A549 (cell line): ENCODE measurements at regions not wholly inside any gene's neighbourhood (a gene's known extent, or its start where the extent isn't known, plus 50 kb on each side); places are given as distances from the start of the nearest gene placed in this dataset.
A peak's percentile ranks its signal among the peaks of the same experiment; 100 is the strongest.

Source experiments
- ATAC-seq, 2 experiments: fragments of 200-7000 bp in 1 of 2; fragments of >200 bp in 1 of 2; cut with Nextera tagmentation in 1 of 2; cut with Tn5 transposase in 1 of 2; 3 replicates each; pipeline versions ENCODE4 v1.8.0 to v1.9.1; 2018 to 2020; ENCODE audit warnings: mild to moderate bottlenecking in 1 of 2, moderate library complexity in 1 of 2
- CTCF ChIA-PET: fragments of 300-600 bp; sonication (Branson Sonifier 250); formaldehyde crosslinking; extraction: SDS; loops from one replicate; lab custom pipeline; 2021; ENCODE audit warnings: antibody characterized with exemption, inconsistent platforms; lab: Yijun Ruan, JAX
- POLR2A ChIA-PET: fragments of 350-600 bp; formaldehyde crosslinking; extraction: SDS; loops from one replicate; lab custom pipeline; 2021; ENCODE audit warnings: antibody characterized with exemption, inconsistent platforms; lab: Yijun Ruan, JAX
- DNase-seq, 2 experiments: peaks; one replicate each; pipeline versions ENCODE4 v3.0.0 to v3.0.0-alpha.2; 2011 to 2016; ENCODE audit warnings: low read depth in 1 of 2, low spot score in 1 of 2
- FAIRE-seq: peaks from 2 replicates; lab custom pipeline; 2011; peaks lifted over from hg19 to GRCh38; lab: Jason Lieb, UNC
- H3K27ac ChIP-seq, 2 experiments: fragments of >200 bp; sonication (Bioruptor Twin); formaldehyde crosslinking; 3 replicates each; pipeline ENCODE4 v1.5.1; 2016 to 2017
- H3K4me1 ChIP-seq: fragments of >200 bp; sonication (Bioruptor Twin); formaldehyde crosslinking; 3 replicates; pipeline ENCODE4 v1.6.1; 2016
- H3K4me2 ChIP-seq: fragments of >200 bp; sonication (Bioruptor Twin); formaldehyde crosslinking; 3 replicates; pipeline ENCODE4 v1.6.1; 2016
- H3K4me3 ChIP-seq: fragments of >200 bp; sonication (Bioruptor Twin); formaldehyde crosslinking; 3 replicates; pipeline ENCODE4 v1.5.1; 2016
- H3K9me3 ChIP-seq: fragments of >200 bp; sonication (Bioruptor Twin); formaldehyde crosslinking; 3 replicates; pipeline ENCODE4 v1.6.1; 2016
- CEBPB ChIP-seq, 2 experiments: fragments of >200 bp in 1 of 2; sonication (Bioruptor Twin) in 1 of 2; formaldehyde crosslinking in 1 of 2; IDR thresholded peaks; 2 replicates each; pipeline ENCODE4 v1.6.1; 2012 to 2016
- EHF ChIP-seq: fragments of 250-450 bp; sonication (Bioruptor Pico); IDR thresholded peaks from 2 replicates; pipeline ENCODE4 v1.5.0; 2020; ENCODE audit warnings: mild to moderate bottlenecking
- EHMT2 ChIP-seq: fragments of 200-600 bp; sonication (generic); IDR thresholded peaks from 2 replicates; pipeline ENCODE4 v1.6.1; 2016; ENCODE audit warnings: antibody characterized with exemption, low read depth, mild to moderate bottlenecking, moderate library complexity
- EP300 ChIP-seq, 2 experiments: fragments of >200 bp; sonication (Bioruptor Twin); formaldehyde crosslinking; IDR thresholded peaks; 2 replicates in 1 of 2; 3 replicates in 1 of 2; pipeline ENCODE4 v1.6.1; 2016 to 2017
- FOSL2 ChIP-seq, 2 experiments: fragments of 450-650 bp in 1 of 2; fragments of >200 bp in 1 of 2; sonication (Bioruptor Twin) in 1 of 2; formaldehyde crosslinking; IDR thresholded peaks; 2 replicates each; pipeline versions ENCODE4 v1.5.0 to v1.6.1; 2016 to 2020; ENCODE audit warnings: mild to moderate bottlenecking in 1 of 2, moderate library complexity in 1 of 2
- FOXS1 ChIP-seq: fragments of 250-450 bp; sonication (Bioruptor Pico); IDR thresholded peaks from 2 replicates; pipeline ENCODE4 v1.5.0; 2020; ENCODE audit warnings: mild to moderate bottlenecking, moderate library complexity
- GATA3 ChIP-seq: IDR thresholded peaks from 2 replicates; pipeline ENCODE4 v1.6.1; 2012; ENCODE audit warnings: borderline replicate concordance
- HDAC2 ChIP-seq: fragments of 200-600 bp; sonication (generic); IDR thresholded peaks from 2 replicates; pipeline ENCODE4 v1.6.1; 2016
- HOXA7 ChIP-seq: fragments of 250-450 bp; sonication (Bioruptor Pico); IDR thresholded peaks from 2 replicates; pipeline ENCODE4 v1.5.0; 2020; ENCODE audit warnings: mild to moderate bottlenecking, moderate library complexity
- HOXB5 ChIP-seq: fragments of 250-450 bp; sonication (Bioruptor Pico); IDR thresholded peaks from 2 replicates; pipeline ENCODE4 v1.5.0; 2020; ENCODE audit warnings: mild to moderate bottlenecking, moderate library complexity
- JUN ChIP-seq, 2 experiments: fragments of >200 bp; sonication (Bioruptor Twin); formaldehyde crosslinking; IDR thresholded peaks; 2 replicates in 1 of 2; 3 replicates in 1 of 2; pipeline ENCODE4 v1.6.1; 2016 to 2017
- JUNB ChIP-seq: fragments of >200 bp; sonication (Bioruptor Twin); formaldehyde crosslinking; IDR thresholded peaks from 2 replicates; pipeline ENCODE4 v1.6.1; 2016
- KDM1A ChIP-seq: fragments of 200-600 bp; sonication (generic); IDR thresholded peaks from 2 replicates; pipeline ENCODE4 v1.6.1; 2016; ENCODE audit warnings: low read depth, mild to moderate bottlenecking
- MAZ ChIP-seq: fragments of 150-350 bp; IDR thresholded peaks from 2 replicates; pipeline ENCODE4 v1.6.1; 2014; ENCODE audit warnings: antibody characterized with exemption, low read depth, low read length, borderline replicate concordance
- NFE2L2 ChIP-seq: fragments of 150-350 bp; conservative IDR thresholded peaks from 2 replicates; pipeline ENCODE4 v1.6.1; 2014; ENCODE audit warnings: low read length
- PHF8 ChIP-seq: fragments of 200-600 bp; sonication (generic); IDR thresholded peaks from 2 replicates; pipeline ENCODE4 v1.6.1; 2016; ENCODE audit warnings: low read depth, mild to moderate bottlenecking, antibody characterized with exemption, moderate library complexity, borderline replicate concordance
- POLR2AphosphoS2 ChIP-seq: conservative IDR thresholded peaks from 2 replicates; pipeline ENCODE4 v1.6.1; 2012; ENCODE audit warnings: low read length, improper control_type of control experiment, inconsistent platforms
- RAD21 ChIP-seq, 2 experiments: fragments of >200 bp in 1 of 2; sonication (Bioruptor Twin) in 1 of 2; formaldehyde crosslinking in 1 of 2; IDR thresholded peaks in 1 of 2; conservative IDR thresholded peaks in 1 of 2; 2 replicates in 1 of 2; 3 replicates in 1 of 2; pipeline ENCODE4 v1.6.1; 2012 to 2018; ENCODE audit warnings: inconsistent platforms in 1 of 2
- RCOR1 ChIP-seq: fragments of 150-350 bp; IDR thresholded peaks from 2 replicates; pipeline ENCODE4 v1.6.1; 2014; ENCODE audit warnings: antibody characterized with exemption, low read length, low read depth
- RNF2 ChIP-seq: fragments of 200-600 bp; sonication (generic); IDR thresholded peaks from 2 replicates; pipeline ENCODE4 v1.6.1; 2016; ENCODE audit warnings: low read depth, mild to moderate bottlenecking, antibody characterized with exemption, moderate library complexity, borderline replicate concordance
- SMC3 ChIP-seq: fragments of >200 bp; sonication (Bioruptor Twin); formaldehyde crosslinking; IDR thresholded peaks from 3 replicates; pipeline ENCODE4 v1.6.1; 2018; ENCODE audit warnings: inconsistent platforms
- SREBF2 ChIP-seq: fragments of 450-650 bp; IDR thresholded peaks from 2 replicates; pipeline ENCODE4 v1.6.1; 2014; ENCODE audit warnings: mild to moderate bottlenecking, moderate library complexity
- TFCP2L1 ChIP-seq: fragments of 250-450 bp; sonication (Bioruptor Pico); IDR thresholded peaks from 2 replicates; pipeline ENCODE4 v1.5.0; 2021; ENCODE audit warnings: mild to moderate bottlenecking
- ZNF302 ChIP-seq: fragments of 250-450 bp; sonication (Bioruptor Pico); IDR thresholded peaks from 2 replicates; pipeline ENCODE4 v1.9.0; 2021; ENCODE audit warnings: inconsistent platforms, mild to moderate bottlenecking, moderate library complexity
- ZSCAN20 ChIP-seq: fragments of 250-450 bp; sonication (Bioruptor Pico); IDR thresholded peaks from 2 replicates; pipeline ENCODE4 v1.8.0; 2022; ENCODE audit warnings: mild to moderate bottlenecking, moderate library complexity
- WGBS: methylation state at CpG from one replicate; pipeline ENCODE4 v1.1.6; 2017; ENCODE audit errors: missing lambda C conversion rate; 5-methylcytosine and 5-hydroxymethylcytosine counted together
- TF ChIP-seq, protein P1 (sequence below): fragments of >200 bp; sonication (Bioruptor Twin); formaldehyde crosslinking; IDR thresholded peaks from 3 replicates; pipeline ENCODE4 v1.6.1; 2016
- TF ChIP-seq, protein P2 (sequence below): fragments of 150-350 bp; IDR thresholded peaks from 2 replicates; pipeline ENCODE4 v1.6.1; 2014; ENCODE audit warnings: low read depth, mild to moderate bottlenecking, low read length
- TF ChIP-seq, protein P3 (sequence below): fragments of 250-450 bp; sonication (Bioruptor Pico); IDR thresholded peaks from 2 replicates; pipeline ENCODE4 v1.5.0; 2021; ENCODE audit warnings: mild to moderate bottlenecking, moderate library complexity, borderline replicate concordance
- TF ChIP-seq, protein P4 (sequence below): IDR thresholded peaks from 2 replicates; pipeline ENCODE4 v1.6.1; 2012
- TF ChIP-seq, protein P5 (sequence below): fragments of 250-450 bp; sonication (Bioruptor Pico); IDR thresholded peaks from 2 replicates; pipeline ENCODE4 v1.5.0; 2020; ENCODE audit warnings: low read depth, mild to moderate bottlenecking, moderate library complexity
- TF ChIP-seq, protein P6 (sequence below): fragments of 450-650 bp; IDR thresholded peaks from 2 replicates; pipeline ENCODE4 v1.6.1; 2014; ENCODE audit warnings: antibody characterized with exemption
- TF ChIP-seq, protein P7 (sequence below): IDR thresholded peaks from 2 replicates; pipeline ENCODE4 v1.6.1; 2012

DNA sequence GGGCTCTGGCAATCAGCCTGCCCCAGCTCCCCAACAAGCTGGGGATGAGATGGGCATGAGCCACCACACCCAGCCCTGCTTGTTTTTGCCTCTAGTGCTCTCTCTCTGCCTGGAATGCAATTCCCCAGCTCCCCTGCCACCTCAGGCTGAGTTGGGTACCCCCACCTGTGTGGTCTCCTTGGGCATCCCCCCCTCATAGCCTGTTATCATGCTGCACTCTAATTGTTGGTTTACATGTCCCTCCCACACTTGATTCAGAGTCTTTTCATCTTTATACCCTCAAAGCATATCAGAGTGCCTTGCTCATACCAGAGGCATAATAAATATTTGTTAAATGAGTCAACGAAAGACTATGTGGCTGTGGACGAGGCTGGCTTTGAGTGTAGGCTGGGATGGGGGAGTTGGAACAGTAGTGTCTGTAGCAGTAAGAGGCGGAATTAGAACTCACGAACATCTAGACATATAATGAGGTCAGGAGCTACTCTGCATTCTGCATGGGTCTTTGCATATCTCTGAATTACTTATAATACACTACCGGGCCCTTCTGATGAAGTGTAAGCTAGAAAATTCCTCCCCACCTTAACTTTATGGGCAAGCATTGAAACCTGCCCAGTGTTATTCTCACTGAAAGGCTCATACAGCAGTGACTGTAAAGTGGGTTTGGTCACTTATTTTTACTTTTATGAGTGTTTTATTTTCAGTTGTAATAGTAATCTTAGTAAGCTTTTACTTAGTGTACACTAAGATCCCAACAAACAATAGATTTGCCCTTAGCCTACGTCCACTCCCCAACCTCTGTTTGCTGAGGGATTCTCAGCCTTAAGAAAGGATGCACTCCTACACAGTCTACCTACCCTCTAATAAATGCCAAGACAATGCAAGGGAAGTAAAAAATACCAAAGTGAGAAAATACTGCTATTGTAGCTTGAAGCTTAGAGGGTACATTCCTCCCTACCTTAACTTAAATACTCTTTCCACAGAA lies 58.7 kb downstream of the EDN1 start:
- H3K4me3 ChIP-seq, result no peak overlapping the region
- ChIA-PET CTCF (interaction anchor here (0.7 to 1.8 kb wide), 11 partner anchors 10 to 255 kb away, joined by 3 to 11 read pairs (median 4); partner anchors contain the start of gene EDN1), POLR2A (interaction anchor here (0.5 to 2.4 kb wide), 9 partner anchors 12 to 72 kb away, joined by 3 to 28 read pairs (median 6); partner anchors contain the start of gene EDN1)
- WGBS, result 0% methylated on average over 6 of the region's 6 CpGs
- ATAC-seq (peak; percentile 94 to 97), DNase-seq (peak; percentile 78 to 98), FAIRE-seq (peak; percentile 83)
- peaks cover 37% of the 10 kb centered on the region for H3K9me3 ChIP-seq
- H3K4me2 ChIP-seq, result peak overlapping the region; percentile 43
- H3K27ac ChIP-seq, result peak overlapping the region; percentile 85 to 88
- peaks cover 59% of the 10 kb centered on the region for H3K4me1 ChIP-seq
- peak; percentile 69 to 85; a peak in 3 of 4 replicates for TF ChIP-seq CEBPB (IDR thresholded peaks at IDR 0.05)
- TF ChIP-seq, protein P1, sequence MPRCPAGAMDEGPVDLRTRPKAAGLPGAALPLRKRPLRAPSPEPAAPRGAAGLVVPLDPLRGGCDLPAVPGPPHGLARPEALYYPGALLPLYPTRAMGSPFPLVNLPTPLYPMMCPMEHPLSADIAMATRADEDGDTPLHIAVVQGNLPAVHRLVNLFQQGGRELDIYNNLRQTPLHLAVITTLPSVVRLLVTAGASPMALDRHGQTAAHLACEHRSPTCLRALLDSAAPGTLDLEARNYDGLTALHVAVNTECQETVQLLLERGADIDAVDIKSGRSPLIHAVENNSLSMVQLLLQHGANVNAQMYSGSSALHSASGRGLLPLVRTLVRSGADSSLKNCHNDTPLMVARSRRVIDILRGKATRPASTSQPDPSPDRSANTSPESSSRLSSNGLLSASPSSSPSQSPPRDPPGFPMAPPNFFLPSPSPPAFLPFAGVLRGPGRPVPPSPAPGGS, result peak; percentile 97
- TF ChIP-seq JUN (IDR thresholded peaks at IDR 0.05), result peak; percentile 99; a peak in 4 of 5 replicates
- TF ChIP-seq FOSL2 (IDR thresholded peaks at IDR 0.05), result peak; percentile 98
- TF ChIP-seq FOSL2 (CRISPR knock-in tag; IDR thresholded peaks at IDR 0.05), result peak; percentile 97
- TF ChIP-seq EP300 (IDR thresholded peaks at IDR 0.05), result peak; percentile 98 to 99
- TF ChIP-seq, protein P2, sequence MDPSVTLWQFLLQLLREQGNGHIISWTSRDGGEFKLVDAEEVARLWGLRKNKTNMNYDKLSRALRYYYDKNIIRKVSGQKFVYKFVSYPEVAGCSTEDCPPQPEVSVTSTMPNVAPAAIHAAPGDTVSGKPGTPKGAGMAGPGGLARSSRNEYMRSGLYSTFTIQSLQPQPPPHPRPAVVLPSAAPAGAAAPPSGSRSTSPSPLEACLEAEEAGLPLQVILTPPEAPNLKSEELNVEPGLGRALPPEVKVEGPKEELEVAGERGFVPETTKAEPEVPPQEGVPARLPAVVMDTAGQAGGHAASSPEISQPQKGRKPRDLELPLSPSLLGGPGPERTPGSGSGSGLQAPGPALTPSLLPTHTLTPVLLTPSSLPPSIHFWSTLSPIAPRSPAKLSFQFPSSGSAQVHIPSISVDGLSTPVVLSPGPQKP, result no peak
- no peak for TF ChIP-seq RCOR1
- no peak for TF ChIP-seq EHMT2
- no peak for TF ChIP-seq KDM1A
- TF ChIP-seq HOXB5, result peak; percentile 69
- TF ChIP-seq SMC3, result peak; percentile 78
- TF ChIP-seq EHF (CRISPR knock-in tag), result no peak
- TF ChIP-seq, protein P3, sequence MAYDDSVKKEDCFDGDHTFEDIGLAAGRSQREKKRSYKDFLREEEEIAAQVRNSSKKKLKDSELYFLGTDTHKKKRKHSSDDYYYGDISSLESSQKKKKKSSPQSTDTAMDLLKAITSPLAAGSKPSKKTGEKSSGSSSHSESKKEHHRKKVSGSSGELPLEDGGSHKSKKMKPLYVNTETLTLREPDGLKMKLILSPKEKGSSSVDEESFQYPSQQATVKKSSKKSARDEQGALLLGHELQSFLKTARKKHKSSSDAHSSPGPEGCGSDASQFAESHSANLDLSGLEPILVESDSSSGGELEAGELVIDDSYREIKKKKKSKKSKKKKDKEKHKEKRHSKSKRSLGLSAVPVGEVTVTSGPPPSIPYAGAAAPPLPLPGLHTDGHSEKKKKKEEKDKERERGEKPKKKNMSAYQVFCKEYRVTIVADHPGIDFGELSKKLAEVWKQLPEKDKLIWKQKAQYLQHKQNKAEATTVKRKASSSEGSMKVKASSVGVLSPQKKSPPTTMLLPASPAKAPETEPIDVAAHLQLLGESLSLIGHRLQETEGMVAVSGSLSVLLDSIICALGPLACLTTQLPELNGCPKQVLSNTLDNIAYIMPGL (CRISPR knock-in tag), result no peak
- TF ChIP-seq, protein P4, sequence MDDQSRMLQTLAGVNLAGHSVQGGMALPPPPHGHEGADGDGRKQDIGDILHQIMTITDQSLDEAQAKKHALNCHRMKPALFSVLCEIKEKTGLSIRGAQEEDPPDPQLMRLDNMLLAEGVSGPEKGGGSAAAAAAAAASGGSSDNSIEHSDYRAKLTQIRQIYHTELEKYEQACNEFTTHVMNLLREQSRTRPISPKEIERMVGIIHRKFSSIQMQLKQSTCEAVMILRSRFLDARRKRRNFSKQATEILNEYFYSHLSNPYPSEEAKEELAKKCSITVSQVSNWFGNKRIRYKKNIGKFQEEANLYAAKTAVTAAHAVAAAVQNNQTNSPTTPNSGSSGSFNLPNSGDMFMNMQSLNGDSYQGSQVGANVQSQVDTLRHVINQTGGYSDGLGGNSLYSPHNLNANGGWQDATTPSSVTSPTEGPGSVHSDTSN, result peak; percentile 82
- TF ChIP-seq, protein P5, sequence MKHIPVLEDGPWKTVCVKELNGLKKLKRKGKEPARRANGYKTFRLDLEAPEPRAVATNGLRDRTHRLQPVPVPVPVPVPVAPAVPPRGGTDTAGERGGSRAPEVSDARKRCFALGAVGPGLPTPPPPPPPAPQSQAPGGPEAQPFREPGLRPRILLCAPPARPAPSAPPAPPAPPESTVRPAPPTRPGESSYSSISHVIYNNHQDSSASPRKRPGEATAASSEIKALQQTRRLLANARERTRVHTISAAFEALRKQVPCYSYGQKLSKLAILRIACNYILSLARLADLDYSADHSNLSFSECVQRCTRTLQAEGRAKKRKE (CRISPR knock-in tag), result 0 out of 2 replicates have a peak, but pooled peaks have one; percentile 36
- TF ChIP-seq, protein P6, sequence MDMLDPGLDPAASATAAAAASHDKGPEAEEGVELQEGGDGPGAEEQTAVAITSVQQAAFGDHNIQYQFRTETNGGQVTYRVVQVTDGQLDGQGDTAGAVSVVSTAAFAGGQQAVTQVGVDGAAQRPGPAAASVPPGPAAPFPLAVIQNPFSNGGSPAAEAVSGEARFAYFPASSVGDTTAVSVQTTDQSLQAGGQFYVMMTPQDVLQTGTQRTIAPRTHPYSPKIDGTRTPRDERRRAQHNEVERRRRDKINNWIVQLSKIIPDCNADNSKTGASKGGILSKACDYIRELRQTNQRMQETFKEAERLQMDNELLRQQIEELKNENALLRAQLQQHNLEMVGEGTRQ, result no peak
- TF ChIP-seq PHF8, result no peak
- no peak for TF ChIP-seq ZNF302
- no peak for TF ChIP-seq TFCP2L1 (CRISPR knock-in tag)
- TF ChIP-seq MAZ, result 0 out of 2 replicates have a peak, but pooled peaks have one; percentile 47
- peak; percentile 100 for TF ChIP-seq GATA3
- TF ChIP-seq POLR2AphosphoS2, result no peak
- TF ChIP-seq RAD21 (conservative IDR thresholded peaks at IDR 0.05 in 1 of 2, IDR thresholded peaks at IDR 0.05 in 1 of 2), result peak; percentile 53 to 82
- TF ChIP-seq HOXA7, result no peak
- TF ChIP-seq HDAC2, result no peak
- no peak for TF ChIP-seq SREBF2
- TF ChIP-seq, protein P7, sequence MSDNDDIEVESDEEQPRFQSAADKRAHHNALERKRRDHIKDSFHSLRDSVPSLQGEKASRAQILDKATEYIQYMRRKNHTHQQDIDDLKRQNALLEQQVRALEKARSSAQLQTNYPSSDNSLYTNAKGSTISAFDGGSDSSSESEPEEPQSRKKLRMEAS, result peak; percentile 92
- TF ChIP-seq NFE2L2, result 0 out of 2 replicates have a peak, but pooled peaks have one; percentile 4
- no peak for TF ChIP-seq ZSCAN20
- no peak for TF ChIP-seq RNF2
- peak; percentile 99 for TF ChIP-seq JUNB
- peak; percentile 20; the same call in 1 of the 2 replicates for TF ChIP-seq FOXS1 (CRISPR knock-in tag)
